ENCODE measurements at regions not wholly inside any gene's neighbourhood (a gene's known extent, or its start where the extent isn't known, plus 50 kb on each side); places are given as distances from the start of the nearest gene placed in this dataset.

- intact Hi-C loops (cut with DNase I): no loop called here
- no peak for TF ChIP-seq POLR2A (IDR thresholded peaks at IDR 0.05)
- no peak overlapping the region for H3K27ac ChIP-seq
- H3K36me3 ChIP-seq: no peaks in the 10 kb centered on the region
- 89 to 90% methylated on average over 9 to 10 of the region's 10 CpGs for WGBS, 2 donors
- no peak overlapping the region for H3K4me3 ChIP-seq
- H3K9me3 ChIP-seq: peaks cover 0 to 11% (median 0%) of the 10 kb centered on the region in 3 donors
- H3K27me3 ChIP-seq: peaks cover 0 to 41% (median 0%) of the 10 kb centered on the region in 4 donors
- H3K4me1 ChIP-seq: no peaks in the 10 kb centered on the region
- no peak for DNase-seq
Measured at GRCh38 chr11:93969925-93970922, 50.9 kb upstream of the HEPHL1 start.

Measured in esophagus squamous epithelium (tissue), 5 donors.